ENCODE measurements at regions not wholly inside any gene's neighbourhood (a gene's known extent, or its start where the extent isn't known, plus 50 kb on each side); places are given as distances from the start of the nearest gene placed in this dataset.

DNA sequence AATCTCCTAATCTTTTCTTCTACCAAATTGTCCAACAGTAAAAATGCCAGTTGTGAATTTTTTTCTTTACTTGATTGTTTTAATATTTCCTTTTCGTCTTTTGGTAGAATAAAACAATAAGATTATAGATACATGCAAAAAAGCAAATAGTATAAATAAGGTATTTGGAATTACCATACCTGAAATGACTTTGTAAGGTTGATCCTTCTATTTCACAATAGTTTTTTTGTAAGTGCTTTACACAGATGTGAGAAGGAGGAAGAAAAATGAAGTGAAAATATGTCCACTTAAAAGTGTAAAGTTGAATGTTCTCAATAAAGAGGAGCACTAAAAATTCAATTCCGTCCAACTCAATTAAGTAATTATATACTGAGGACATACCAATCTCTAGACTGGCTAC, 457.6 kb downstream of the UTRN start:
- TF ChIP-seq, protein P1, sequence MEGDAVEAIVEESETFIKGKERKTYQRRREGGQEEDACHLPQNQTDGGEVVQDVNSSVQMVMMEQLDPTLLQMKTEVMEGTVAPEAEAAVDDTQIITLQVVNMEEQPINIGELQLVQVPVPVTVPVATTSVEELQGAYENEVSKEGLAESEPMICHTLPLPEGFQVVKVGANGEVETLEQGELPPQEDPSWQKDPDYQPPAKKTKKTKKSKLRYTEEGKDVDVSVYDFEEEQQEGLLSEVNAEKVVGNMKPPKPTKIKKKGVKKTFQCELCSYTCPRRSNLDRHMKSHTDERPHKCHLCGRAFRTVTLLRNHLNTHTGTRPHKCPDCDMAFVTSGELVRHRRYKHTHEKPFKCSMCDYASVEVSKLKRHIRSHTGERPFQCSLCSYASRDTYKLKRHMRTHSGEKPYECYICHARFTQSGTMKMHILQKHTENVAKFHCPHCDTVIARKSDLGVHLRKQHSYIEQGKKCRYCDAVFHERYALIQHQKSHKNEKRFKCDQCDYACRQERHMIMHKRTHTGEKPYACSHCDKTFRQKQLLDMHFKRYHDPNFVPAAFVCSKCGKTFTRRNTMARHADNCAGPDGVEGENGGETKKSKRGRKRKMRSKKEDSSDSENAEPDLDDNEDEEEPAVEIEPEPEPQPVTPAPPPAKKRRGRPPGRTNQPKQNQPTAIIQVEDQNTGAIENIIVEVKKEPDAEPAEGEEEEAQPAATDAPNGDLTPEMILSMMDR (IDR thresholded peaks at IDR 0.05; ENCODE audit: low read depth, low read length), result no peak
- DNase-seq (ENCODE audit: extremely low read depth, low read depth), result no peak

DNA sequence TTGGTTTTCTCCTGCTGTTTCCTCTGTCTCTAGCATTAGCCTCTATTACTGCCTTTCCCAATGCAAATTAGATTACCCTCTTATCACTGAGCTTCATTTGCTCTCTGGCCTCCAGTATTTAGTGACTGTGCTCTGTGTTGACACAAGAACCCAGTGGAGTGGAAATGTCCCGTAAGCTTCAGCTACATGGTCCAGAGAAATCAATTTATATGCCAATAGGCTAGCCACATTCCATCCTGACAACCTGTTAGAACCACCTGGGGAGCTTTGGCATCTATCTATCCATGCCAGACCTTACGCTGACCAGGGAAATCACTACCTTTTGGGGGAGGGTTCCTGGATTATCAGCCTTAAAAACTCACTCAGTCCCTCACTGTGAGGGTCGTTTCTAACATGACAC, 459.6 kb downstream of the UTRN start:
- TF ChIP-seq, protein P1 (IDR thresholded peaks at IDR 0.05; ENCODE audit: low read depth, low read length), result no peak
- DNase-seq (ENCODE audit: extremely low read depth, low read depth), result no peak

DNA sequence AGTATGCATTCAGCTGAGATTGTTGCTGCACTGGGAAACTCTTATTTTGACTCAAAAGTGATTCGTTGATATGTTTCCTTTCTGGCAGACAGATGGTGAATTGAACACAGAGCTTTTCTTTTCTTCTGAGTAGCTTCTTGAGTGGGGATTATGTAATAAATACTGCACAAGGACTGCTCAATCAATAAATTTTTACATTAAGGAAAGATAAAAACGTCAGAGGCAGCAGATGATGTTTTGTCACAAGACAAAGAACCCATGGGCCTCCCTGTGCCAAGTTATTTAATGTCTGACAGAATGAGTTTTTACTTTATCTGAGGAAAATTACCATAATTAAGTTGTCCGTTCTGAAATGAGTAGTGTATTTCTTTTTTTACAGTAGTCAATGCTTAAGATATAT, 460.3 kb downstream of the UTRN start:
- TF ChIP-seq, protein P1 (IDR thresholded peaks at IDR 0.05; ENCODE audit: low read depth, low read length), result no peak
- DNase-seq (ENCODE audit: extremely low read depth, low read depth), result no peak

DNA sequence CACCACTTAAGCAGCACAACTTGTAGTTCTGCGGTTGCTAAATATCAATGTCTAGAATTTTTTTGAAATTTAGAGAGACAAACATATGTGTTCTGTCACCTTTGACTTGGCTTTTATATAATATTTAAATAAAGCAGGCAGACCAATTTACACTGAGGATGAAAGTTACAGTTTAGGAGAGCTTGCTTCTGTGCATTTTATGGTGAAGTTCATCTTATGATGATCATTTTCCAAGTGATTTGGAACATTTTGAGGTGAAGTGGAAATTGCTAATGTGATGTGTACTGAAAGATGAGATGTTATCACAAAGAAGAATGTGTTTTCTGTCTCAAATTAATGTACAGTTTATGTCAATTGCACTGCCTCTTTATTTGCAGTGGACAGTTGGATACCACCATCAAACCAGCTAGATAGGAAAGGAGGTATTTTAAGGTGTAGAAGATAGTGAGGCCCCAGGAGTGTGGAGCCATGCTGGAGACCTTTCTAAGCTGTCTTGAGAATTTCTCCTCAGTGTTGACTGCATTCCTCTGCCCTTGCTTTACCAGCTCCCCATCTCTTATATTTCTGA, 461.9 kb downstream of the UTRN start:
- TF ChIP-seq, protein P1 (IDR thresholded peaks at IDR 0.05; ENCODE audit: low read depth, low read length), result no peak
- DNase-seq (ENCODE audit: extremely low read depth, low read depth), result no peak

DNA sequence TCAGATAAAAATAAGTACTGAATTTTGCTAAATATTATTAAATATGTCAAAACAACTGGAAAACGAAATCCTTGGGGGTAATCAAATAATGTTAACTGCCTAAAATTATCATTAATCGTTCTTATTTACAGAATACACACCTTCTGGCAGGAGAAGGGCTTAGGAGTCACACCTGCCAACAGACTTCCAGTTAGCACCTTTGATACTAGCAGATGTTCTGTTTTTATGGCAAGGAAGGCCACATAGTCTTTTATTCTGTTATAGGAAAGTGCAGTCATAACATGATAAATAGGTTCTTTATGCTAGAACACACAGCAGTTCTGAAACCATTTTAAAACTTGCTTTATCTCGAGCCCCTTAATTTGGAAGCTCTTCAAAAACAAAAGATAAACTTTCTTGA, 464.1 kb downstream of the UTRN start:
- no peak for DNase-seq (ENCODE audit: extremely low read depth, low read depth)
- TF ChIP-seq, protein P1 (IDR thresholded peaks at IDR 0.05; ENCODE audit: low read depth, low read length), result no peak

DNA sequence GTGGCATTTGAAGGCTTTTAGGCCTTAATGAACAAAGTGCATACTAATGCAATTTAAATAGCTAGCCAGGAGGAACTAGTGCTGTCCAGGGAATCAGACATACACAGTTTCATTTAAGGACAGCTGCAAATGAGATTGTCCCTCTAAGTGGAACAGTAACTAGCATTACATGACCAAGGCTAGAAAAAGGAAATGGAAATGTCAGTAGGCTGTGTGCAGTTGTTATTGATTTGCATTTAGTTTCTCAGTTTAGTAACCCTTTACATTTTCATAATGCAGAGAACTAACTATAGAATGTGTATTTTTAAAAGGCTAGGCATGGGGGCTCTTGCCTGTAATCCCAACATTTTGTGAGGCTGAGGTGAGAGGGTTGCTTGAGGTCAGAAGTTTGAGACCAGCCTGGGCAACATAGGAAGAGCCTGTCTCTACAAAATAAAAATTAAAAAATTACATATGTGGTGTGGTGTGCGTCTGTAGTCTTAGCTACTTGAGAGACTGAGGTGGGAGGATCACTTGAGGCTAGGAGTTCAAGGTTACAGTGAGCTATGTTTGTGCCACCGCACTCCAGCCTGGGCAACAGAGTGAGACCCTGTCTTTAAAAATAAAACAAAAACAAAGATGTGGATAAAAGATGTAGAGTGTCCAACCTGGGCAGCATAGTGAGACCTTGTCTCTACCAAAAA, 468.0 kb downstream of the UTRN start:
- no peak for DNase-seq (ENCODE audit: extremely low read depth, low read depth)

DNA sequence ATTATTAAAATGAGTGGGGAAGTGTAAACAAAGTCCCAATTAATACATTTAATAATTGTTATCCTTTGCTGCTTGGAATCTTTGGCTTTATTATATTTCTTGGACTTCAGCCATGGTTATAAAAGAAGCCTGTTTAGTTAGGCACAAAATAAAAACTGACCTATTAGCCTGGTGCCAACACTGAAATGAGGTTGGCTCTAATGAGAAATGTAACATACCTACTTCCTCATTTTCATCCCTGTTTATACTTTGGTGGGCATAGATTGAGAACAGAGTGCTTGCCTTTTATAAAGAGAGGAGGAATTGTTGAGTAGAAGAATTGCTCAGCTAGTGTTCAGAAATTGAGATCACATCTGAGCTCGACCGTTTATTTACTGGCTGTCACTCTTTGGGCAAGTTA, 471.3 kb downstream of the UTRN start:
- no peak for DNase-seq (ENCODE audit: extremely low read depth, low read depth)
- TF ChIP-seq, protein P1 (IDR thresholded peaks at IDR 0.05; ENCODE audit: low read depth, low read length), result no peak

More for the DNA sequence above, 468.0 kb downstream of the UTRN start:
- TF ChIP-seq, protein P1 (IDR thresholded peaks at IDR 0.05; ENCODE audit: low read depth, low read length), result no peak

Data from AG09319 (cell line).